Urothelium cell line (cell line): ENCODE measurements at regions not wholly inside any gene's neighbourhood (a gene's known extent, or its start where the extent isn't known, plus 50 kb on each side); places are given as distances from the start of the nearest gene placed in this dataset.
"Not testable (repeated sequence)": the region's sequence is repeated elsewhere in the genome, so short reads cannot be mapped to it uniquely, and the experiment has no call there.

Experiments
- DNase-seq: peaks from one replicate; pipeline ENCODE4 v3.0.0; 2011; ENCODE audit warnings: low spot score, mixed read lengths
- FAIRE-seq: peaks from 2 replicates; lab custom pipeline; 2011; peaks lifted over from hg19 to GRCh38; lab: Jason Lieb, UNC

- DNase-seq: no peak
- FAIRE-seq: no peak
These were observed 93.3 kb downstream of the CPZ start for GRCh38 chr4:8685831-8686230.

- DNase-seq (no peak), FAIRE-seq (no peak)
These were observed 90.9 kb downstream of the CPZ start for GRCh38 chr4:8683462-8683861.

- FAIRE-seq: no peak
These were observed 90.2 kb downstream of the CPZ start for GRCh38 chr4:8682725-8683124.

GRCh38 chr4:8682296-8682695 is 89.7 kb downstream of the CPZ start:
- FAIRE-seq: no peak

More at GRCh38 chr4:8682725-8683124, 90.2 kb downstream of the CPZ start:
- no peak for DNase-seq

GRCh38 chr4:8681391-8681790 is 88.8 kb downstream of the CPZ start:
- DNase-seq (no peak), FAIRE-seq (no peak)

More at GRCh38 chr4:8682296-8682695, 89.7 kb downstream of the CPZ start:
- DNase-seq: no peak

- DNase-seq (no peak), FAIRE-seq (no peak)
These were observed 86.5 kb downstream of the CPZ start for GRCh38 chr4:8679032-8679431.

- FAIRE-seq: no peak
- no peak for DNase-seq
These were observed 84.1 kb downstream of the CPZ start for GRCh38 chr4:8676676-8677075.

GRCh38 chr4:8675906-8676305 is 83.3 kb downstream of the CPZ start:
- no peak for DNase-seq
- no peak for FAIRE-seq

- DNase-seq (peak; percentile 40), FAIRE-seq (no peak)
These were observed 82.8 kb downstream of the CPZ start for GRCh38 chr4:8675383-8675782.

- FAIRE-seq (no peak), DNase-seq (no peak)
These were observed 81.8 kb downstream of the CPZ start for GRCh38 chr4:8674311-8674885.

- not testable (repeated sequence) for FAIRE-seq, DNase-seq
These were observed 80.5 kb downstream of the CPZ start for GRCh38 chr4:8673106-8673505.

GRCh38 chr4:8672486-8672885 is 79.9 kb downstream of the CPZ start:
- FAIRE-seq (no peak), DNase-seq (no peak)

- DNase-seq (no peak), FAIRE-seq (no peak)
These were observed 79.2 kb downstream of the CPZ start for GRCh38 chr4:8671712-8672290.
